DOHH2 (cell line): ENCODE measurements at regions not wholly inside any gene's neighbourhood (a gene's known extent, or its start where the extent isn't known, plus 50 kb on each side); places are given as distances from the start of the nearest gene placed in this dataset.

Source experiments
- CTCF ChIP-seq: fragments of 200-600 bp; sonication (generic); IDR thresholded peaks from one replicate; pipeline ENCODE4 v1.5.1; 2014; ENCODE audit warnings: antibody characterized with exemption, mild to moderate bottlenecking, low read depth, low read length; ENCODE audit not compliant: poor library complexity, severe bottlenecking
- EZH2phosphoT487 ChIP-seq: fragments of 200-600 bp; sonication (generic); IDR thresholded peaks from 2 replicates; pipeline ENCODE4 v1.6.1; 2017; ENCODE audit warnings: borderline replicate concordance, mild to moderate bottlenecking, antibody characterized with exemption, low read length, moderate library complexity, mixed read lengths

- no peak for TF ChIP-seq CTCF
- TF ChIP-seq EZH2phosphoT487 = no peak
Measured at GRCh38 chr21:15367061-15367626, 302.3 kb upstream of the NRIP1 start.
